Prostate gland (tissue), 2 donors: ENCODE measurements at regions not wholly inside any gene's neighbourhood (a gene's known extent, or its start where the extent isn't known, plus 50 kb on each side); places are given as distances from the start of the nearest gene placed in this dataset.

ENCODE experiments used
- DNase-seq: peaks from one replicate; pipeline ENCODE4 v3.0.0-alpha.2; 2019; ENCODE audit warnings: low spot score
- H3K27ac ChIP-seq, 2 donors: fragments of 200-600 bp; sonication (generic); 2 replicates each; pipeline ENCODE4 v1.5.1; 2017 to 2019
- H3K27me3 ChIP-seq: fragments of 200-600 bp; sonication (generic); replicated peaks from 2 replicates; pipeline ENCODE4 v1.5.1; 2019; ENCODE audit not compliant: insufficient read depth
- H3K36me3 ChIP-seq, 2 donors: fragments of 200-600 bp; sonication (generic); 1 replicate in 1 of 2; 2 replicates in 1 of 2; pipeline versions ENCODE4 v1.5.1 to v1.8.1; 2017 to 2019
- H3K4me1 ChIP-seq: fragments of 200-600 bp; sonication (generic); replicated peaks from 2 replicates; pipeline ENCODE4 v1.5.1; 2019
- H3K4me3 ChIP-seq, 2 donors: fragments of 200-600 bp; sonication (generic); 2 replicates each; pipeline ENCODE4 v1.5.1; 2017 to 2019
- H3K9me3 ChIP-seq: fragments of 200-600 bp; sonication (generic); 2 replicates; pipeline ENCODE4 v1.5.1; 2017
- POLR2A ChIP-seq: fragments of 450-650 bp; IDR thresholded peaks from one replicate; pipeline ENCODE4 v1.6.1; 2016; ENCODE audit warnings: antibody characterized with exemption, mild to moderate bottlenecking
- POLR2AphosphoS5 ChIP-seq: sonication (generic); formaldehyde crosslinking; IDR thresholded peaks from one replicate; pipeline ENCODE4 v1.6.1; 2017; ENCODE audit warnings: antibody characterized with exemption
- WGBS: methylation state at CpG from one replicate; pipeline ENCODE4 v1.1.5; 2018; 5-methylcytosine and 5-hydroxymethylcytosine counted together
- intact Hi-C: fragments of 100-400 bp; cut with DNase I; formaldehyde crosslinking; loops from one replicate; pipeline ENCODE4 v1.14.2; 2022
- TF ChIP-seq, protein P1 (sequence below), 4 experiments: fragments of 200-600 bp in 2 of 4; fragments of 450-650 bp in 2 of 4; sonication (generic) in 2 of 4; IDR thresholded peaks; 1 replicate in 3 of 4; 2 replicates in 1 of 4; pipeline ENCODE4 v1.5.1; 2016 to 2019; ENCODE audit warnings: antibody characterized with exemption in 4 of 4, mild to moderate bottlenecking in 2 of 4, moderate library complexity in 2 of 4

DNA sequence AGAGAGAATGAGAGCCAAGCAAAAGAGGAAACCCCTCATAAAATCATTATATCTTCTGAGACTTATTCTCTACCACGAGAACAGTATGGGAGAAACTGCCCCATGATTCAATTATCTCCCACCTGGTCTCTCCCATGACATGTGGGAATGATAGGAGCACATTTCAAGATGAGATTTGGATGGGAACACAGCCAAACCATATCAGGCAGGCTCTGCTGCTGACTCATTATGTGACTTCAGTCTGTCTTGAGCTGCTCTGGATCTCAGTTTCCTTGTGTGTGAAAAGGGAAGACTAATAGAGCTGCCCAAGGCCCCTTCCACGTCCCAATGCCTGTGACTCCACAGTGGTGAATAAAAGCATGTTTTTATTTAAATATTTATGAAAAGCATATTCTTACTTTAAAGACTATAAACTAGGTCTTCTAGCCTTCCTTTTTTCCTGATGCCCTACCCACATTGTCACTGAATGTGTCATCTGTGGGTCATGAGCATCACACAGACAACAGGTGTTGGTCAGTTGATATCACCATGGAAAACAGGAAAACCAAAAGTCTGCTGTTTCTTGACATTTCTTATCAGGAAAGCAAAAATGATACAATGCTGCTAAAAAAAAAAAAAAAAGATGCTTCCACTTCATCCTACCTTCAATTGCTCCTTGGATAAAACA lies 96.0 kb upstream of the PPP2R3A start:
- no peak for DNase-seq
- H3K27ac ChIP-seq = no peak overlapping the region
- 85% methylated on average over 2 of the region's 2 CpGs for WGBS
- no peaks in the 10 kb centered on the region for H3K9me3 ChIP-seq
- no peaks in the 10 kb centered on the region for H3K4me1 ChIP-seq
- intact Hi-C loops = no loop called here
- no peaks in the 10 kb centered on the region for H3K27me3 ChIP-seq
- H3K4me3 ChIP-seq = no peak overlapping the region
- TF ChIP-seq POLR2AphosphoS5 (no peak), POLR2A (no peak)
- TF ChIP-seq, protein P1, sequence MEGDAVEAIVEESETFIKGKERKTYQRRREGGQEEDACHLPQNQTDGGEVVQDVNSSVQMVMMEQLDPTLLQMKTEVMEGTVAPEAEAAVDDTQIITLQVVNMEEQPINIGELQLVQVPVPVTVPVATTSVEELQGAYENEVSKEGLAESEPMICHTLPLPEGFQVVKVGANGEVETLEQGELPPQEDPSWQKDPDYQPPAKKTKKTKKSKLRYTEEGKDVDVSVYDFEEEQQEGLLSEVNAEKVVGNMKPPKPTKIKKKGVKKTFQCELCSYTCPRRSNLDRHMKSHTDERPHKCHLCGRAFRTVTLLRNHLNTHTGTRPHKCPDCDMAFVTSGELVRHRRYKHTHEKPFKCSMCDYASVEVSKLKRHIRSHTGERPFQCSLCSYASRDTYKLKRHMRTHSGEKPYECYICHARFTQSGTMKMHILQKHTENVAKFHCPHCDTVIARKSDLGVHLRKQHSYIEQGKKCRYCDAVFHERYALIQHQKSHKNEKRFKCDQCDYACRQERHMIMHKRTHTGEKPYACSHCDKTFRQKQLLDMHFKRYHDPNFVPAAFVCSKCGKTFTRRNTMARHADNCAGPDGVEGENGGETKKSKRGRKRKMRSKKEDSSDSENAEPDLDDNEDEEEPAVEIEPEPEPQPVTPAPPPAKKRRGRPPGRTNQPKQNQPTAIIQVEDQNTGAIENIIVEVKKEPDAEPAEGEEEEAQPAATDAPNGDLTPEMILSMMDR (IDR thresholded peaks at IDR 0.05) = no peak
- H3K36me3 ChIP-seq = no peaks in the 10 kb centered on the region

DNA sequence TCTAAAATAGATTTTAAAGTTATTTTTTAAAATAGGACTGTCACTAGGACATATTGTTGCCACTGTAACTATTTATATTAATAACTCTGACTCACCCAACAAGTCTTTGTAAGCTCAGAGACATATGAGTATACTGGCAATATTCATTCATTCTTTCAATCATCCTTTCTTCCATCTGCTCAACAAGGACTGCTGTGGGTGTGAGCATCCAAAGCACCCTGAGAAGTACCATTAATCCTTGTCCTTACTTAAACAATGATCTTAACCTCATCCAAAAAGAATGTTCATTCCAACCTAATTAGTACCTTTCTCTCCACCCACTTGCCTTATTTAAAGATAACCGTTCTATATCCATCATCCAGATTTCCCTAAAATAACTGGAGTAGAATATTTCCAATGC lies 94.2 kb upstream of the PPP2R3A start:
- Histone ChIP-seq H3K4me1 (no peaks in the 10 kb centered on the region), H3K9me3 (no peaks in the 10 kb centered on the region), H3K27ac (no peak overlapping the region), H3K27me3 (no peaks in the 10 kb centered on the region), H3K36me3 (no peaks in the 10 kb centered on the region), H3K4me3 (no peak overlapping the region)
- WGBS = 90% methylated on average over 1 of the region's 1 CpG
- TF ChIP-seq POLR2A = no peak
- intact Hi-C loops = no loop called here
- DNase-seq = no peak

DNA sequence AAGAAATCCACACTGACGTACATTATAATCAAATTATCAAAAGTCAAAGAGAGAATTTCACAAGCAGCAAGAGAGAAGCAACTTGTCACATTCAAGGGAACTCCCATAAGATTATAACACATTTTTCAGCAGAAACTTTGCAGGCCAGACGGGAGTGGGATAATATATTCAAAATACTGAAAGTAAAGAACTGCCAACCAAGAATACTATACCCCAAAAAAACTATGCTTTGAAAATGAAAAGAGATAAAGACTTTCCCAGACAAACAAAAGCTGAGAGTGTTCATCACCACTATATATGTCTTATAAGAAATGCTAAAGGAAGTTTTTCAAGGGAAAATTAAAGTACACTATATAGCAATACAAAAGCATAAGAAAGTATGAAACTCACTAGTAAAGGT lies 91.5 kb upstream of the PPP2R3A start:
- no peaks in the 10 kb centered on the region for H3K4me1 ChIP-seq
- H3K9me3 ChIP-seq = no peaks in the 10 kb centered on the region
- H3K27ac ChIP-seq = no peak overlapping the region
- no peak overlapping the region for H3K4me3 ChIP-seq
- DNase-seq = no peak
- 85% methylated on average over 2 of the region's 2 CpGs for WGBS
- no peaks in the 10 kb centered on the region for H3K27me3 ChIP-seq
- TF ChIP-seq POLR2AphosphoS5 = no peak
- TF ChIP-seq, protein P1 (IDR thresholded peaks at IDR 0.05) = no peak
- TF ChIP-seq POLR2A = no peak
- no peaks in the 10 kb centered on the region for H3K36me3 ChIP-seq
- intact Hi-C loops = no loop called here

DNA sequence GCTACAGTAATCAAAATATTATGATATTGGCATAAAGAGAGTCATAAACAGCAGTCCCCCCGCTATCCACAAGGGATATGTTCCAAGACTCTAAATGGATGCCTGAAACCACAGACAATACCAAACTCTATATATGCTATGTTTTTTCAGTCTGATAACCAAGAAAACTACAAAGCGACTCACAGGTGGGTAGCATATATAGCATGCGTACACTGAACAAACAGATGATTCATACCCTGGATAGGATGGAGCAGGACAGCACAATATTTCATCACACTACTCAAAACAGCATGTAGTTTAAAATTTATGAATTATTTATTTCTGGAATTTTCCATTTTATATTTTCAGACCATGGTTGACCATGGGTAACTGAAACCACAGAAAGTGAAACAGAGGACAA lies 87.0 kb upstream of the PPP2R3A start:
- no peak for DNase-seq
- no peak overlapping the region for H3K4me3 ChIP-seq
- intact Hi-C loops = no loop called here

GRCh38 chr3:135885885-135886284 lies 79.6 kb upstream of the PPP2R3A start:
- Histone ChIP-seq H3K27ac (no peak overlapping the region), H3K4me3 (no peak overlapping the region), H3K36me3 (no peaks in the 10 kb centered on the region), H3K9me3 (no peaks in the 10 kb centered on the region), H3K4me1 (no peaks in the 10 kb centered on the region), H3K27me3 (no peaks in the 10 kb centered on the region)
- DNase-seq = no peak
- TF ChIP-seq POLR2A (no peak), POLR2AphosphoS5 (no peak)
- TF ChIP-seq, protein P1 (IDR thresholded peaks at IDR 0.05) = no peak
- intact Hi-C loops = loop anchor here (10.0 kb wide), 1 partner anchor 371 kb away; no protein-coding TSS in a partner anchor
- 79% methylated on average over 1 of the region's 1 CpG for WGBS

More for the DNA sequence above, 87.0 kb upstream of the PPP2R3A start:
- no peaks in the 10 kb centered on the region for H3K36me3 ChIP-seq
- WGBS = 95% methylated on average over 3 of the region's 3 CpGs
- no peaks in the 10 kb centered on the region for H3K4me1 ChIP-seq
- TF ChIP-seq, protein P1 (IDR thresholded peaks at IDR 0.05) = no peak
- TF ChIP-seq POLR2A (no peak), POLR2AphosphoS5 (no peak)
- H3K27me3 ChIP-seq = no peaks in the 10 kb centered on the region
- H3K9me3 ChIP-seq = no peaks in the 10 kb centered on the region
- H3K27ac ChIP-seq = no peak overlapping the region
